Skeletal muscle cell (primary cell): ENCODE measurements at regions not wholly inside any gene's neighbourhood (a gene's known extent, or its start where the extent isn't known, plus 50 kb on each side); places are given as distances from the start of the nearest gene placed in this dataset.
"Not testable (repeated sequence)": the region's sequence is repeated elsewhere in the genome, so short reads cannot be mapped to it uniquely, and the experiment has no call there.

ENCODE experiments used
- DNase-seq: peaks from one replicate; pipeline ENCODE4 v3.0.0-alpha.2; 2010; ENCODE audit warnings: low read depth
- H3K4me3 ChIP-seq: 2 replicates; pipeline ENCODE4 v1.5.1; 2011; ENCODE audit warnings: low read depth, mild to moderate bottlenecking, control low read depth, low read length, moderate library complexity

- not testable (repeated sequence) for DNase-seq, H3K4me3 ChIP-seq
Observed at GRCh38 chr1:83051053-83051452, 947.9 kb downstream of the TTLL7 start.

- no peak for DNase-seq
- no peak overlapping the region for H3K4me3 ChIP-seq
Observed at GRCh38 chr1:83043244-83043643, 955.7 kb downstream of the TTLL7 start.

GRCh38 chr1:83039091-83039490 lies 959.8 kb downstream of the TTLL7 start:
- not testable (repeated sequence) for H3K4me3 ChIP-seq, DNase-seq

- no peak for DNase-seq
- no peak overlapping the region for H3K4me3 ChIP-seq
Observed at GRCh38 chr1:83034851-83035250, 964.1 kb downstream of the TTLL7 start.

- DNase-seq: no peak
- H3K4me3 ChIP-seq: no peak overlapping the region
Observed at GRCh38 chr1:83033682-83034081, 965.2 kb downstream of the TTLL7 start.

- peak; percentile 34 for DNase-seq
- H3K4me3 ChIP-seq: no peak overlapping the region
Observed at GRCh38 chr1:83029916-83030315, 969.0 kb downstream of the TTLL7 start.

- no peak overlapping the region for H3K4me3 ChIP-seq
- DNase-seq: no peak
Observed at GRCh38 chr1:83029050-83029449, 969.9 kb downstream of the TTLL7 start.

GRCh38 chr1:83028467-83028866 lies 970.5 kb downstream of the TTLL7 start:
- no peak for DNase-seq
- H3K4me3 ChIP-seq: no peak overlapping the region

- no peak overlapping the region for H3K4me3 ChIP-seq
- no peak for DNase-seq
Observed at GRCh38 chr1:83027511-83027910, 971.4 kb downstream of the TTLL7 start.

GRCh38 chr1:83026745-83027144 lies 972.2 kb downstream of the TTLL7 start:
- H3K4me3 ChIP-seq: no peak overlapping the region
- peak; percentile 24 for DNase-seq

GRCh38 chr1:83024251-83024767 lies 974.6 kb downstream of the TTLL7 start:
- H3K4me3 ChIP-seq: no peak overlapping the region
- DNase-seq: no peak

GRCh38 chr1:83023212-83023611 lies 975.7 kb downstream of the TTLL7 start:
- no peak overlapping the region for H3K4me3 ChIP-seq
- no peak for DNase-seq

GRCh38 chr1:83022206-83022605 lies 976.7 kb downstream of the TTLL7 start:
- no peak overlapping the region for H3K4me3 ChIP-seq
- no peak for DNase-seq

- DNase-seq: no peak
- H3K4me3 ChIP-seq: no peak overlapping the region
Observed at GRCh38 chr1:83017701-83018100, 981.2 kb downstream of the TTLL7 start.

GRCh38 chr1:83017276-83017675 lies 981.7 kb downstream of the TTLL7 start:
- no peak overlapping the region for H3K4me3 ChIP-seq
- DNase-seq: no peak

GRCh38 chr1:83016354-83016849 lies 982.5 kb downstream of the TTLL7 start:
- no peak for DNase-seq
- no peak overlapping the region for H3K4me3 ChIP-seq

GRCh38 chr1:83015163-83015562 lies 983.8 kb downstream of the TTLL7 start:
- H3K4me3 ChIP-seq: no peak overlapping the region
- no peak for DNase-seq

- no peak overlapping the region for H3K4me3 ChIP-seq
- no peak for DNase-seq
Observed at GRCh38 chr1:83012950-83013349, 986.0 kb downstream of the TTLL7 start.

GRCh38 chr1:83011265-83011664 lies 987.7 kb downstream of the TTLL7 start:
- DNase-seq: no peak

GRCh38 chr1:83006271-83006670 lies 992.7 kb downstream of the TTLL7 start:
- no peak for DNase-seq

More at GRCh38 chr1:83011265-83011664, 987.7 kb downstream of the TTLL7 start:
- H3K4me3 ChIP-seq: no peak overlapping the region

GRCh38 chr1:83000286-83000685 lies 998.6 kb downstream of the TTLL7 start:
- no peak for DNase-seq
- H3K4me3 ChIP-seq: no peak overlapping the region

More at GRCh38 chr1:83006271-83006670, 992.7 kb downstream of the TTLL7 start:
- no peak overlapping the region for H3K4me3 ChIP-seq

- H3K4me3 ChIP-seq: no peak overlapping the region
- DNase-seq: no peak
Observed at GRCh38 chr1:82995951-82996350, 1003.0 kb downstream of the TTLL7 start.
